22Rv1 (cell line): ENCODE measurements at regions not wholly inside any gene's neighbourhood (a gene's known extent, or its start where the extent isn't known, plus 50 kb on each side); places are given as distances from the start of the nearest gene placed in this dataset.

Source experiments
- H3K27ac ChIP-seq: fragments of 450-650 bp; 2 replicates; pipeline ENCODE4 v1.5.1; 2017
- ZFX ChIP-seq: fragments of 450-650 bp; IDR thresholded peaks from 2 replicates; pipeline ENCODE4 v1.6.1; 2017; ENCODE audit warnings: antibody characterized with exemption, borderline replicate concordance
- TF ChIP-seq, protein P1 (sequence below): fragments of 450-650 bp; IDR thresholded peaks from 2 replicates; pipeline ENCODE4 v1.5.1; 2017; ENCODE audit warnings: mild to moderate bottlenecking

DNA sequence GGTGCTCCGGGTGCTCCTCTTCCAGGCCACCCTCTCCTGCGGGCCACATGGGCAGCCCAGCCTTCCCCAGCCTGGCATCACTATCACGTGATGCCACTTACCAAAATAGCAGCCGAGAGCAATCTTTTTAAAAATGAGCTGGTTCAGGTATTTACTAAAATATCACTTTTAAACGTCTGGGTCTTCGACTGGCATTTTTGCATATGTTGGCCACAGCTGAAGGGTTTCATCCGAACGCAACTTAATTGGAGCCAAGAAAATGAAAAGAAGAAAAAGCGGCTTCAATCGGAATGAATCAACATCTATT is 94.6 kb upstream of the ANO1 start:
- TF ChIP-seq, protein P1, sequence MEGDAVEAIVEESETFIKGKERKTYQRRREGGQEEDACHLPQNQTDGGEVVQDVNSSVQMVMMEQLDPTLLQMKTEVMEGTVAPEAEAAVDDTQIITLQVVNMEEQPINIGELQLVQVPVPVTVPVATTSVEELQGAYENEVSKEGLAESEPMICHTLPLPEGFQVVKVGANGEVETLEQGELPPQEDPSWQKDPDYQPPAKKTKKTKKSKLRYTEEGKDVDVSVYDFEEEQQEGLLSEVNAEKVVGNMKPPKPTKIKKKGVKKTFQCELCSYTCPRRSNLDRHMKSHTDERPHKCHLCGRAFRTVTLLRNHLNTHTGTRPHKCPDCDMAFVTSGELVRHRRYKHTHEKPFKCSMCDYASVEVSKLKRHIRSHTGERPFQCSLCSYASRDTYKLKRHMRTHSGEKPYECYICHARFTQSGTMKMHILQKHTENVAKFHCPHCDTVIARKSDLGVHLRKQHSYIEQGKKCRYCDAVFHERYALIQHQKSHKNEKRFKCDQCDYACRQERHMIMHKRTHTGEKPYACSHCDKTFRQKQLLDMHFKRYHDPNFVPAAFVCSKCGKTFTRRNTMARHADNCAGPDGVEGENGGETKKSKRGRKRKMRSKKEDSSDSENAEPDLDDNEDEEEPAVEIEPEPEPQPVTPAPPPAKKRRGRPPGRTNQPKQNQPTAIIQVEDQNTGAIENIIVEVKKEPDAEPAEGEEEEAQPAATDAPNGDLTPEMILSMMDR: no peak
- TF ChIP-seq ZFX: no peak
- no peak overlapping the region for H3K27ac ChIP-seq

DNA sequence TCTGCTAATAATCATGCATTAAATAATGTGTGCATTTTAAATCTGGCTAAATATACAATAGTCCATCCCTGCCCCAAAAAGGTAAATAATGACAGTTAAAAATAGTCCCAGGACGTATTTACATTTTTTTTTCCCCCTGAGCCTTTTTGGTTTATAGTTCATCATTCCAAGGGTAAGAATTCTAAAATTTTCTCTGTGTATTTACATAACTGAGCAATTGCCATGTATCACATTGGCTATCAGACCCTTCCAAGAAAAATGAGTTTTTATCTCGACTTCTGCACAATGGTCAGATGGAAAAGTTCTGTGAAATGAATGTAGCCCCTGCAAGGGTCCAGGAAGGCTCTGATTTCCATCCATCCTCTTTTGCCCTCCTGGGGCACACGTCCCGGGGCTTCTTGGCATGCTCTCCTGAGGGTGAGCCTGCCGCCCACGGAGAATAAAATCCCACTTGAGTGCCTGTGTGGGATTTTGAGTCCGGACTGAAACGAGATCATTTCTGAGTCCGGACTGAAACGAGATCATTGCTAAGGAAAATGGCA is 94.1 kb upstream of the ANO1 start:
- TF ChIP-seq, protein P1: no peak
- TF ChIP-seq ZFX: no peak
- H3K27ac ChIP-seq: no peak overlapping the region

DNA sequence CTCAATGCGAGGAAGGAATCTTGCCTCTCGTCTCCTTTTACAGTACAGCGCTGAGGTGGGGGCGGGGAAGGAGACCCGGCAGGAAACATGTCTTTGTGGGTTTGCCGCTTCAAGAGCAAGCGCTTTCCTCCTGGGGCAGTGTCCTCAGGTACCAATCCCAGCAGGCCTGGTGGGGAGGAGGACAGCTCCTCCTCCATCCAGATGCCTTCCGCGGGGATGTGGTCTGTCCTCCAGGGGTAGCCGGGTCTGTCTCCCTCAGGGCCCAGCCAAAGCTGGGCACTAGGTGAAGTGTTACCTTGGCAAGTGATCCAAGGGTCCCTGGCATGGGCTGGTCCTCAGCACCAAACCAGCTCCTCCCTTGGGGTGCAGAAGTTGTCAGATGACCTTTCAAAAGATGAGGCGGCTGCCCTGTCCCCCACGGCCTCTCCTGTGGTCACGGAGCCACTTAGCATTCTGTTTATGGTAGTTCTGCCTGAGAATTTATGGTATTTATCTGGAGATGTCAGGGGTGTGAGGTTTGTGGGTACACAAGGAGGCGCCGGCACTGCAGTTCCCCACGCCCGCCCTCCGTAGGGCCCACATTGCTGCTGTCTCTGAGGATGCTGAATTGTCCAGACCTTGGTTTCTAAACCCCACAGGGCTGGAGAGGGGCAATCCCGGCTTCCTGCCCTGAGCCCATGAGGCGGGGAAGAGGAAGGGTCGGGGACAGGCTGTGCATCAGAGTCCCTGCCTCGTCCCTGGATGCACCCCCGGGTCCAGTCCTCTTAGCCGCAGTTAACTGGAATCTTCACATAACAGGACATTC is 93.5 kb upstream of the ANO1 start:
- no peak overlapping the region for H3K27ac ChIP-seq
- TF ChIP-seq, protein P1: no peak
- TF ChIP-seq ZFX: no peak

- H3K27ac ChIP-seq: no peak overlapping the region
- TF ChIP-seq, protein P1: no peak
- TF ChIP-seq ZFX: no peak
These were observed 92.8 kb upstream of the ANO1 start for GRCh38 chr11:69985331-69985640.

- no peak for TF ChIP-seq ZFX
- TF ChIP-seq, protein P1: no peak
- H3K27ac ChIP-seq: no peak overlapping the region
These were observed 92.3 kb upstream of the ANO1 start for GRCh38 chr11:69985641-69986439.

- no peak for TF ChIP-seq ZFX
- TF ChIP-seq, protein P1: no peak
These were observed 91.7 kb upstream of the ANO1 start for GRCh38 chr11:69986440-69986787.

DNA sequence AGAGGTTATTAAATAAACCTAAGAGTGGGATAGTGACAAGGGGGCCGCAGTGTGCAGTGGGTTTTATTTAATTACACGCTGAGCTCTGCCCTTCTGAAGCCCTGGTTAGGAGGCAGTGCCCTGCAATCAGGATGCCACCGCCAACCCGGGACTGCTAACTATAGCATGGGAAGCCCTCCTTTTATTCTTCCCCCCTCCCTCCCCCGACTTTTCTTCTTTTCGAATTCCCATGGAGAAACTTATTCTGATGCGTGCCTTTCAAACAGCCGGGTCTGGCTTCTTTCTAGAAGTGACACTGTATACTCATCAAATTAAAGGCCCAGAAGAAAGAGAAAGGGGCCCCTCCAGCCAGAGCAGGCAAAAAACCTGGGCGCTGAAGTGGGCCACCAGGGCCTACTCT is 91.3 kb upstream of the ANO1 start:
- H3K27ac ChIP-seq: no peak overlapping the region
- no peak for TF ChIP-seq ZFX
- TF ChIP-seq, protein P1: no peak

More at GRCh38 chr11:69986440-69986787, 91.7 kb upstream of the ANO1 start:
- H3K27ac ChIP-seq: no peak overlapping the region
